Astrocyte of the cerebellum (primary cell): ENCODE measurements at regions not wholly inside any gene's neighbourhood (a gene's known extent, or its start where the extent isn't known, plus 50 kb on each side); places are given as distances from the start of the nearest gene placed in this dataset.

Source experiments
- DNase-seq: peaks from one replicate; pipeline ENCODE4 v3.0.0-alpha.2; 2011; ENCODE audit warnings: low read depth
- H3K4me3 ChIP-seq: 2 replicates; pipeline ENCODE4 v1.5.1; 2011; ENCODE audit warnings: mild to moderate bottlenecking, low read depth, low read length, moderate library complexity
- CTCF ChIP-seq: IDR thresholded peaks from 2 replicates; pipeline ENCODE4 v1.5.1; 2012; ENCODE audit warnings: low read length, low read depth, moderate library complexity, mild to moderate bottlenecking; ENCODE audit errors: missing control alignments
- in situ Hi-C: cut with HindIII; loops from 2 replicates; pipeline ENCODE4 v1.10.0; 2017; ENCODE audit warnings: low sequenced_read_pairs

- in situ Hi-C loops = no loop called here
- no peak for TF ChIP-seq CTCF
- no peak for DNase-seq
- H3K4me3 ChIP-seq = no peak overlapping the region
These were observed 445.6 kb upstream of the SPRED2 start for GRCh38 chr2:65878011-65878340.

- in situ Hi-C loops = no loop called here
- DNase-seq = no peak
- no peak for TF ChIP-seq CTCF
- H3K4me3 ChIP-seq = no peak overlapping the region
These were observed 445.1 kb upstream of the SPRED2 start for GRCh38 chr2:65877331-65878010.

GRCh38 chr2:65876114-65876513, 443.7 kb upstream of the SPRED2 start:
- DNase-seq = no peak
- no peak overlapping the region for H3K4me3 ChIP-seq
- TF ChIP-seq CTCF = no peak
- in situ Hi-C loops = no loop called here

GRCh38 chr2:65870826-65871225, 438.4 kb upstream of the SPRED2 start:
- no peak overlapping the region for H3K4me3 ChIP-seq
- no peak for TF ChIP-seq CTCF
- DNase-seq = no peak
- in situ Hi-C loops = no loop called here

- no peak for DNase-seq
- TF ChIP-seq CTCF = no peak
- in situ Hi-C loops = no loop called here
- H3K4me3 ChIP-seq = no peak overlapping the region
These were observed 436.9 kb upstream of the SPRED2 start for GRCh38 chr2:65869296-65869695.

- no peak for DNase-seq
- H3K4me3 ChIP-seq = no peak overlapping the region
- TF ChIP-seq CTCF = no peak
- in situ Hi-C loops = no loop called here
These were observed 435.8 kb upstream of the SPRED2 start for GRCh38 chr2:65868177-65868576.
